K562 (cell line): ENCODE measurements at regions not wholly inside any gene's neighbourhood (a gene's known extent, or its start where the extent isn't known, plus 50 kb on each side); places are given as distances from the start of the nearest gene placed in this dataset.

Source experiments
- ATAC-seq: fragments of 200-7000 bp; cut with Tn5 transposase; 3 replicates; pipeline ENCODE4 v1.9.1; 2020; ENCODE audit warnings: moderate library complexity
- BruUV-seq: library from RNA; stranded (reverse); fragments of 400-500 nt; replicated peaks from 2 replicates; lab custom pipeline; 2021; lab: Mats Ljungman, UMichigan
- CTCF ChIA-PET: fragments of 300-600 bp; formaldehyde crosslinking; extraction: SDS; loops from one replicate; lab custom pipeline; 2021; ENCODE audit warnings: low intra/inter-chr PET ratio; lab: Yijun Ruan, JAX
- POLR2A ChIA-PET: fragments of 300-600, 350-650 bp; sonication (Branson Sonifier 250); formaldehyde crosslinking; extraction: SDS; loops from one replicate; lab custom pipeline; 2021; ENCODE audit warnings: antibody characterized with exemption, inconsistent platforms; lab: Yijun Ruan, JAX
- DNase-seq, 4 experiments: peaks; one replicate each; pipeline versions ENCODE4 v3.0.0 to v3.0.0-alpha.2; 2011 to 2018; ENCODE audit warnings: low spot score in 3 of 4, mixed read lengths in 3 of 4; ENCODE audit errors: extremely low read depth in 1 of 4
- FAIRE-seq: peaks from 2 replicates; lab custom pipeline; 2011; peaks lifted over from hg19 to GRCh38; lab: Jason Lieb, UNC
- H2AFZ ChIP-seq: 2 replicates; pipeline ENCODE4 v1.6.0; 2011; ENCODE audit warnings: low read depth, low read length, control low read depth, inconsistent platforms
- H3K27ac ChIP-seq: fragments of 200-600 bp; 3 replicates; pipeline ENCODE4 v1.8.0; 2011; ENCODE audit warnings: low read depth, mild to moderate bottlenecking, control low read depth, inconsistent platforms, low read length, moderate library complexity, mixed read lengths; ENCODE audit errors: extremely low read depth
- H3K27me3 ChIP-seq, 2 experiments: fragments of 300-600 bp in 1 of 2; 2 replicates in 1 of 2; 3 replicates in 1 of 2; pipeline versions ENCODE4 v1.6.0 to v1.8.0; 2011; ENCODE audit warnings: inconsistent platforms in 2 of 2, low read length in 2 of 2, mild to moderate bottlenecking in 1 of 2, mixed read lengths in 1 of 2, moderate library complexity in 1 of 2; ENCODE audit not compliant: control insufficient read depth in 2 of 2, insufficient read depth in 2 of 2
- H3K36me3 ChIP-seq: fragments of 300-600 bp; 3 replicates; pipeline ENCODE4 v1.8.0; 2011; ENCODE audit warnings: mild to moderate bottlenecking, low read length, inconsistent platforms; ENCODE audit not compliant: control insufficient read depth, insufficient read depth
- H3K4me1 ChIP-seq, 2 experiments: fragments of 200-600 bp in 1 of 2; replicated peaks in 1 of 2; 2 replicates in 1 of 2; 3 replicates in 1 of 2; pipeline versions ENCODE4 v1.5.1 to v1.8.0; 2011; ENCODE audit warnings: inconsistent platforms in 2 of 2, low read length in 2 of 2, mild to moderate bottlenecking in 1 of 2, mixed read lengths in 1 of 2, moderate library complexity in 1 of 2; ENCODE audit not compliant: control insufficient read depth in 2 of 2, insufficient read depth in 2 of 2
- H3K4me2 ChIP-seq: 2 replicates; pipeline ENCODE4 v1.6.1; 2011; ENCODE audit warnings: low read length, control low read depth, inconsistent platforms, mixed read lengths; ENCODE audit not compliant: insufficient read depth
- H3K4me3 ChIP-seq: fragments of 200-600 bp; sonication (generic), shearing (Covaris generic); 2 replicates; pipeline ENCODE4 v1.5.1; 2016; ENCODE audit warnings: control low read depth, inconsistent platforms
- H3K79me2 ChIP-seq: fragments of 200-600 bp; 3 replicates; pipeline ENCODE4 v1.8.0; 2011; ENCODE audit warnings: low read length, inconsistent platforms; ENCODE audit not compliant: control insufficient read depth, insufficient read depth
- H3K9ac ChIP-seq, 2 experiments: 2 replicates each; pipeline versions ENCODE4 v1.6.0 to v1.6.1; 2011; ENCODE audit warnings: low read depth in 2 of 2, low read length in 2 of 2, control low read depth in 1 of 2, inconsistent platforms in 1 of 2, mild to moderate bottlenecking in 1 of 2, mixed read lengths in 1 of 2; ENCODE audit not compliant: insufficient read depth in 1 of 2
- H3K9me1 ChIP-seq: one replicate; pipeline ENCODE4 v1.6.0; 2011; ENCODE audit warnings: inconsistent platforms, mild to moderate bottlenecking, low read length, moderate library complexity; ENCODE audit not compliant: control insufficient read depth, insufficient read depth
- H3K9me3 ChIP-seq: replicated peaks from 2 replicates; pipeline ENCODE4 v1.5.1; 2011; ENCODE audit warnings: low read depth, low read length, inconsistent platforms; ENCODE audit not compliant: control insufficient read depth, insufficient read depth
- H4K20me1 ChIP-seq: replicated peaks from 2 replicates; pipeline ENCODE4 v1.6.1; 2011; ENCODE audit warnings: low read length, inconsistent platforms, mixed read lengths; ENCODE audit not compliant: control insufficient read depth, insufficient read depth
- CREM ChIP-seq: IDR thresholded peaks from 2 replicates; pipeline ENCODE4 v1.6.1; 2014; ENCODE audit warnings: antibody characterized with exemption, low read depth
- HNRNPL ChIP-seq: fragments of 200-400 bp; formaldehyde crosslinking; IDR thresholded peaks from 2 replicates; pipeline ENCODE4 v1.6.1; 2017; ENCODE audit warnings: low read depth, mild to moderate bottlenecking, low read length
- HSF4 ChIP-seq: fragments of 250-450 bp; sonication (Bioruptor Pico); IDR thresholded peaks from 2 replicates; pipeline ENCODE4 v2.1.2; 2022; ENCODE audit warnings: mild to moderate bottlenecking, moderate library complexity, borderline replicate concordance
- ILK ChIP-seq: fragments of 450-650 bp; IDR thresholded peaks from 2 replicates; pipeline ENCODE4 v1.6.1; 2016; ENCODE audit warnings: missing genetic modification characterization, low read depth, mild to moderate bottlenecking, missing compliant biosample characterization, moderate library complexity, borderline replicate concordance
- KDM5B ChIP-seq: fragments of 200-600 bp; sonication (generic); IDR thresholded peaks from 2 replicates; pipeline ENCODE4 v1.6.1; 2012; ENCODE audit warnings: low read depth, mild to moderate bottlenecking, moderate library complexity, low read length, control low read depth, inconsistent platforms; ENCODE audit not compliant: insufficient replicate concordance
- MCM5 ChIP-seq: fragments of 450-650 bp; IDR thresholded peaks from 2 replicates; pipeline ENCODE4 v1.6.1; 2016; ENCODE audit warnings: low read depth
- RBBP5 ChIP-seq: fragments of 200-600 bp; sonication (generic); IDR thresholded peaks from 2 replicates; pipeline ENCODE4 v1.6.1; 2012; ENCODE audit warnings: borderline replicate concordance, mild to moderate bottlenecking, low read length, control low read depth, inconsistent platforms; ENCODE audit not compliant: insufficient read depth, poor library complexity, severe bottlenecking
- RBM17 ChIP-seq: fragments of 200-400 bp; formaldehyde crosslinking; IDR thresholded peaks from 2 replicates; pipeline ENCODE4 v1.6.1; 2017; ENCODE audit warnings: low read depth, mild to moderate bottlenecking, low read length, borderline replicate concordance
- STAT5A ChIP-seq: IDR thresholded peaks from 2 replicates; pipeline ENCODE4 v1.6.1; 2012; ENCODE audit warnings: low read length, inconsistent platforms, borderline replicate concordance
- ZNF134 ChIP-seq: fragments of 250-450 bp; sonication (Bioruptor Pico); conservative IDR thresholded peaks from 2 replicates; pipeline ENCODE4 v1.4.0; 2020
- WGBS: fragments of 100-300 bp; shearing (Covaris generic); methylation state at CpG from one replicate; pipeline ENCODE4 v1.1.6; 2016; ENCODE audit warnings: low coverage, mixed read lengths; ENCODE audit not compliant: insufficient coverage; ENCODE audit errors: missing lambda C conversion rate; 5-methylcytosine and 5-hydroxymethylcytosine counted together
- in situ Hi-C: fragments of 300-500 bp; cut with MboI; formaldehyde crosslinking; loops from 4 replicates; pipeline ENCODE4 v1.15.0; 2018; ENCODE audit warnings: inconsistent platforms, mixed read lengths
- intact Hi-C: fragments of 100-400 bp; cut with micrococcal nuclease; formaldehyde crosslinking; loops from 2 replicates; pipeline ENCODE4 v1.14.2; 2022
- TF ChIP-seq, protein P1 (sequence below): fragments of 250-450 bp; sonication (Bioruptor Pico); IDR thresholded peaks from 2 replicates; pipeline ENCODE4 v1.9.0; 2021; ENCODE audit warnings: mild to moderate bottlenecking, inconsistent platforms
- TF ChIP-seq, protein P2 (sequence below): sonication (generic); IDR thresholded peaks from 2 replicates; pipeline ENCODE4 v1.6.1; 2016
- TF ChIP-seq, protein P3 (sequence below): fragments of 250-450 bp; sonication (Bioruptor Pico); IDR thresholded peaks from 2 replicates; pipeline ENCODE4 v1.4.0; 2020

DNA sequence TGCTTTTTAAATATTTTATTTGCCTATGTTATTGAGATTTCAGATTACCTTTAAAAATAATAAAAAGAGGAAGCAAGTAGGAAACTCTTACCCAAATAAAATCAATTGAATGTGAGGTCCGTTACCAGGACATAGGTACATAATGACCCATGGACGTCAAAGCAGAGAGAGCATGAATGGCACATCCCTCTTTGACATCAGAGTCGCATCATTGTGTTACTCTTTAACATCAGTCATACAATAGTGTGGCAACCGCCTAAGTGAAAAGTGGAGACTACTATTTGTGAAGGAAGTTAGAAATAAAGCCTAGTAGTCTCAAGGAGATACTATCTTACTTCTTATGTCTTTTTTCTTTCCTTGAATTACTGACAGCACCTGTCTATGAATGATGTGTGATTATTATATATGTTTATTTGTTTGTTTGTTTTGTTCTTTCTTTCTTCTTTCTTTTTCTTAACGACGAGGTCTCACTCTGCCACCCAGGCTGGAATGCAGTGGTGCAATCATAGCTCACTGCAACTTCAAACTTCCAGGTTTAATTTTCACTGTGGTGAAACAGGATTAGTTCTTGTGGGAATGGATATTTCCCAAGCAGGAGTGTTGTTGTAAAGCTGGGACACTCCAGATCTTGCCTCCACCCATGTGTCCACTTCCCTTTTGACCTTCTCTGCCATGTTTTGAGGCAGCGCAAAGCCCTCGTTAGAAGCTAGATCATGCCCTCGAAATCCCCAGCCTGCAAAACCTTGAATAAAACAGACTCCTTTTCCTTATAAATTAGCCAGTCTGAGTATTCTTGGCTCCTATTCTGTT is 407.2 kb upstream of the NETO1 start:
- DNase-seq (no peak), ATAC-seq (no peak), FAIRE-seq (no peak)
- POLR2A ChIA-PET: interaction anchor here (0.6 kb wide), 1 partner anchor 11 kb away, joined by 3 read pairs; no protein-coding TSS in a partner anchor
- intact Hi-C loops: no loop called here
- no peaks in the 10 kb centered on the region for H4K20me1 ChIP-seq
- no peaks in the 10 kb centered on the region for H3K9me3 ChIP-seq
- H3K4me1 ChIP-seq: no peaks in the 10 kb centered on the region
- H3K4me3 ChIP-seq: no peak overlapping the region
- CTCF ChIA-PET: no interaction called here
- H3K27me3 ChIP-seq: no peaks in the 10 kb centered on the region
- no peak overlapping the region for H3K9ac ChIP-seq
- H3K9me1 ChIP-seq: no peaks in the 10 kb centered on the region
- H2AFZ ChIP-seq: no peak overlapping the region
- H3K27ac ChIP-seq: no peak overlapping the region
- 49% methylated on average over 7 of the region's 9 CpGs for WGBS
- H3K4me2 ChIP-seq: no peak overlapping the region
- in situ Hi-C loops: no loop called here
- H3K36me3 ChIP-seq: no peaks in the 10 kb centered on the region
- no peaks in the 10 kb centered on the region for H3K79me2 ChIP-seq
- BruUV-seq: no TSS peak
- TF ChIP-seq HNRNPL (no peak), ZNF134 (no peak), HSF4 (CRISPR knock-in tag) (no peak), RBBP5 (no peak), RBM17 (no peak), STAT5A (no peak), ILK (no peak), CREM (no peak), KDM5B (no peak), MCM5 (no peak)
- TF ChIP-seq, protein P1, sequence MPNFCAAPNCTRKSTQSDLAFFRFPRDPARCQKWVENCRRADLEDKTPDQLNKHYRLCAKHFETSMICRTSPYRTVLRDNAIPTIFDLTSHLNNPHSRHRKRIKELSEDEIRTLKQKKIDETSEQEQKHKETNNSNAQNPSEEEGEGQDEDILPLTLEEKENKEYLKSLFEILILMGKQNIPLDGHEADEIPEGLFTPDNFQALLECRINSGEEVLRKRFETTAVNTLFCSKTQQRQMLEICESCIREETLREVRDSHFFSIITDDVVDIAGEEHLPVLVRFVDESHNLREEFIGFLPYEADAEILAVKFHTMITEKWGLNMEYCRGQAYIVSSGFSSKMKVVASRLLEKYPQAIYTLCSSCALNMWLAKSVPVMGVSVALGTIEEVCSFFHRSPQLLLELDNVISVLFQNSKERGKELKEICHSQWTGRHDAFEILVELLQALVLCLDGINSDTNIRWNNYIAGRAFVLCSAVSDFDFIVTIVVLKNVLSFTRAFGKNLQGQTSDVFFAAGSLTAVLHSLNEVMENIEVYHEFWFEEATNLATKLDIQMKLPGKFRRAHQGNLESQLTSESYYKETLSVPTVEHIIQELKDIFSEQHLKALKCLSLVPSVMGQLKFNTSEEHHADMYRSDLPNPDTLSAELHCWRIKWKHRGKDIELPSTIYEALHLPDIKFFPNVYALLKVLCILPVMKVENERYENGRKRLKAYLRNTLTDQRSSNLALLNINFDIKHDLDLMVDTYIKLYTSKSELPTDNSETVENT: no peak
- TF ChIP-seq, protein P2, sequence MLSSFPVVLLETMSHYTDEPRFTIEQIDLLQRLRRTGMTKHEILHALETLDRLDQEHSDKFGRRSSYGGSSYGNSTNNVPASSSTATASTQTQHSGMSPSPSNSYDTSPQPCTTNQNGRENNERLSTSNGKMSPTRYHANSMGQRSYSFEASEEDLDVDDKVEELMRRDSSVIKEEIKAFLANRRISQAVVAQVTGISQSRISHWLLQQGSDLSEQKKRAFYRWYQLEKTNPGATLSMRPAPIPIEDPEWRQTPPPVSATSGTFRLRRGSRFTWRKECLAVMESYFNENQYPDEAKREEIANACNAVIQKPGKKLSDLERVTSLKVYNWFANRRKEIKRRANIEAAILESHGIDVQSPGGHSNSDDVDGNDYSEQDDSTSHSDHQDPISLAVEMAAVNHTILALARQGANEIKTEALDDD: no peak
- TF ChIP-seq, protein P3, sequence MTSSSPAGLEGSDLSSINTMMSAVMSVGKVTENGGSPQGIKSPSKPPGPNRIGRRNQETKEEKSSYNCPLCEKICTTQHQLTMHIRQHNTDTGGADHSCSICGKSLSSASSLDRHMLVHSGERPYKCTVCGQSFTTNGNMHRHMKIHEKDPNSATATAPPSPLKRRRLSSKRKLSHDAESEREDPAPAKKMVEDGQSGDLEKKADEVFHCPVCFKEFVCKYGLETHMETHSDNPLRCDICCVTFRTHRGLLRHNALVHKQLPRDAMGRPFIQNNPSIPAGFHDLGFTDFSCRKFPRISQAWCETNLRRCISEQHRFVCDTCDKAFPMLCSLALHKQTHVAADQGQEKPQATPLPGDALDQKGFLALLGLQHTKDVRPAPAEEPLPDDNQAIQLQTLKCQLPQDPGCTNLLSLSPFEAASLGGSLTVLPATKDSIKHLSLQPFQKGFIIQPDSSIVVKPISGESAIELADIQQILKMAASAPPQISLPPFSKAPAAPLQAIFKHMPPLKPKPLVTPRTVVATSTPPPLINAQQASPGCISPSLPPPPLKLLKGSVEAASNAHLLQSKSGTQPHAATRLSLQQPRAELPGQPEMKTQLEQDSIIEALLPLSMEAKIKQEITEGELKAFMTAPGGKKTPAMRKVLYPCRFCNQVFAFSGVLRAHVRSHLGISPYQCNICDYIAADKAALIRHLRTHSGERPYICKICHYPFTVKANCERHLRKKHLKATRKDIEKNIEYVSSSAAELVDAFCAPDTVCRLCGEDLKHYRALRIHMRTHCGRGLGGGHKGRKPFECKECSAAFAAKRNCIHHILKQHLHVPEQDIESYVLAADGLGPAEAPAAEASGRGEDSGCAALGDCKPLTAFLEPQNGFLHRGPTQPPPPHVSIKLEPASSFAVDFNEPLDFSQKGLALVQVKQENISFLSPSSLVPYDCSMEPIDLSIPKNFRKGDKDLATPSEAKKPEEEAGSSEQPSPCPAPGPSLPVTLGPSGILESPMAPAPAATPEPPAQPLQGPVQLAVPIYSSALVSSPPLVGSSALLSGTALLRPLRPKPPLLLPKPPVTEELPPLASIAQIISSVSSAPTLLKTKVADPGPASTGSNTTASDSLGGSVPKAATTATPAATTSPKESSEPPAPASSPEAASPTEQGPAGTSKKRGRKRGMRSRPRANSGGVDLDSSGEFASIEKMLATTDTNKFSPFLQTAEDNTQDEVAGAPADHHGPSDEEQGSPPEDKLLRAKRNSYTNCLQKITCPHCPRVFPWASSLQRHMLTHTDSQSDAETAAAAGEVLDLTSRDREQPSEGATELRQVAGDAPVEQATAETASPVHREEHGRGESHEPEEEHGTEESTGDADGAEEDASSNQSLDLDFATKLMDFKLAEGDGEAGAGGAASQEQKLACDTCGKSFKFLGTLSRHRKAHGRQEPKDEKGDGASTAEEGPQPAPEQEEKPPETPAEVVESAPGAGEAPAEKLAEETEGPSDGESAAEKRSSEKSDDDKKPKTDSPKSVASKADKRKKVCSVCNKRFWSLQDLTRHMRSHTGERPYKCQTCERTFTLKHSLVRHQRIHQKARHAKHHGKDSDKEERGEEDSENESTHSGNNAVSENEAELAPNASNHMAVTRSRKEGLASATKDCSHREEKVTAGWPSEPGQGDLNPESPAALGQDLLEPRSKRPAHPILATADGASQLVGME (CRISPR knock-in tag): no peak
